ENCODE measurements at regions not wholly inside any gene's neighbourhood (a gene's known extent, or its start where the extent isn't known, plus 50 kb on each side); places are given as distances from the start of the nearest gene placed in this dataset.

- DNase-seq (ENCODE audit: extremely low spot score) = no peak
- TF ChIP-seq FOXA1 (IDR thresholded peaks at IDR 0.05) = no peak
- TF ChIP-seq ZNF384 (IDR thresholded peaks at IDR 0.05) = 0 out of 2 replicates have a peak, but pooled peaks have one; percentile 25
- no peak for TF ChIP-seq ARNT (IDR thresholded peaks at IDR 0.05)
- CTCF ChIA-PET = interaction anchor here (0.6 to 1.6 kb wide), 7 partner anchors 14 to 1999 kb away, joined by 3 to 7 read pairs (median 3); no protein-coding TSS in a partner anchor
- POLR2A ChIA-PET = no interaction called here
These were observed 140.9 kb downstream of the RNF144B start for GRCh38 chr6:18527836-18528743.

DNA sequence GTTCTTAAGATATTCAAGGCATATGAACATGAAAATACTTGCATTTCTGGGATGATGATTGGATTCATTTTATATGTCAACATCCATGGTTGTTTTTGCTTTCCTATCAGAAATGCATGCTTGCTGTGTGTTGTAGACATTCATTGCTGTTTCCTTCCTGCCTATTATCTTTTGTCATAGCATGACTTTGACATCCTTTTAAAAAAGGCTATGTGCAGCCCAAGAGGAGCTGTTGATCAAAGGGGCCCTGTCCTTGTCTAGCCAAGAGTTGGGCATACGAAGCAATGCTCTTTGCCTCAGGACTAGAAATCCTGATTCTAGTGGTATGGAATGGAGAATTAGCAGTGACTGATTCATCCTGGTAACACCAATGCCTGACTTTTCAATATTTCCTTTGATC, 143.1 kb downstream of the RNF144B start:
- no peak for TF ChIP-seq ARNT (IDR thresholded peaks at IDR 0.05)
- TF ChIP-seq L3MBTL2 (conservative IDR thresholded peaks at IDR 0.05) = no peak
- TF ChIP-seq ZNF384 (IDR thresholded peaks at IDR 0.05) = no peak
- TF ChIP-seq LEF1 (IDR thresholded peaks at IDR 0.05; ENCODE audit: borderline replicate concordance) = no peak
- no peak for TF ChIP-seq FOXK2 (IDR thresholded peaks at IDR 0.05)
- TF ChIP-seq TARDBP (IDR thresholded peaks at IDR 0.05) = no peak
- TF ChIP-seq FOXA1 (IDR thresholded peaks at IDR 0.05) = no peak
- no peak for TF ChIP-seq SUZ12 (IDR thresholded peaks at IDR 0.05)
- TF ChIP-seq HDGF (IDR thresholded peaks at IDR 0.05; ENCODE audit: borderline replicate concordance) = no peak
- TF ChIP-seq ELF4 (IDR thresholded peaks at IDR 0.05) = no peak
- no peak for TF ChIP-seq NFRKB (IDR thresholded peaks at IDR 0.05)
- TF ChIP-seq CTBP1 (IDR thresholded peaks at IDR 0.05; ENCODE audit: borderline replicate concordance) = no peak
- no peak for TF ChIP-seq SP1 (IDR thresholded peaks at IDR 0.05)
- TF ChIP-seq BHLHE40 (IDR thresholded peaks at IDR 0.05; ENCODE audit: borderline replicate concordance) = no peak
- TF ChIP-seq PKNOX1 (IDR thresholded peaks at IDR 0.05) = no peak
- no peak for TF ChIP-seq FOXM1 (IDR thresholded peaks at IDR 0.05; ENCODE audit: borderline replicate concordance)
- ChIA-PET CTCF (no interaction called here), POLR2A (no interaction called here)
- no peak for DNase-seq (ENCODE audit: extremely low spot score)

DNA sequence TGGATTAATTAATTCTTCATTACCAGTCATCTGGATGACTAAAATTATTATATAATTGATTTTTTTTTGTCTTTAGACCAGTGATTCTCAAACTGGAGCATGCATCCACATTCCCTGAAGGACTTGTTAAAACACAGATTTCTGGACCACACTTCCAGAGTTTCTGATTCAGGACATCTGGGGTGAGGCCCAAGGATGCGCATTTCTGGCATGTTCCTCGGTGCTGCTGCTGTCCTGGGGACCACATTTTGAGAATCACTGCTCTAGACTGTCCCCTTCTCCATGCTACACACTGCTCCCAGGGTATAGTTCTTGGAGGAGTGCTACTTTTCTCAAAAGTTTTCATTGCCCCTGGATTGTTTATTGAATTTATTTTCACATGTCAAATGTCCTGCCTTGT, 145.0 kb downstream of the RNF144B start:
- CTCF ChIA-PET = no interaction called here

DNA sequence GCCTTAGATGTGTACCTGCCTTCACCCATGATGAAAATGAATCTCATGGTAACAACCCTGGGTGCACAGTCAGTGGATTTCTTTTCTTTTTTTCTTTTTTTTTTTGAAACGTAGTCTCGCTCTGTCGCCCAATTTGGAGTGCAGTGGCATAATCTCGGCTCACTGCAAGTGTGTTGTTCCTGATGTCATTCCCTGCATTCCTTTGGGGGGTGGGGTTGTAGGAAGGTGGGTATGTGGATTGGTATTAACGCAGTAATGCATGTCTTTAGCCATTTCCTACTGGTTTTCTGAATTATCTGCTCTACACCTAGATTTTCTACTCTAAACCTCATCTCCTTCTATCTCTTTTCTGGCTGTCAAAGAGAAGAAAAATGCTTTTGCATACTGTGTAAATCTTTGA, 146.6 kb downstream of the RNF144B start:
- POLR2A ChIA-PET = no interaction called here
- CTCF ChIA-PET = no interaction called here
- TF ChIP-seq NFRKB (IDR thresholded peaks at IDR 0.05) (no peak), ZNF384 (IDR thresholded peaks at IDR 0.05) (no peak), LEF1 (IDR thresholded peaks at IDR 0.05; ENCODE audit: borderline replicate concordance) (no peak), TARDBP (IDR thresholded peaks at IDR 0.05) (no peak), L3MBTL2 (conservative IDR thresholded peaks at IDR 0.05) (no peak), FOXM1 (IDR thresholded peaks at IDR 0.05; ENCODE audit: borderline replicate concordance) (no peak), ELF4 (IDR thresholded peaks at IDR 0.05) (no peak), SP1 (IDR thresholded peaks at IDR 0.05) (no peak), FOXK2 (IDR thresholded peaks at IDR 0.05) (no peak), FOXA1 (IDR thresholded peaks at IDR 0.05) (no peak), SUZ12 (IDR thresholded peaks at IDR 0.05) (no peak), HDGF (IDR thresholded peaks at IDR 0.05; ENCODE audit: borderline replicate concordance) (no peak)
- no peak for DNase-seq (ENCODE audit: extremely low spot score)

More for the DNA sequence above, 145.0 kb downstream of the RNF144B start:
- POLR2A ChIA-PET = no interaction called here
- no peak for DNase-seq (ENCODE audit: extremely low spot score)
- no peak for TF ChIP-seq LEF1 (IDR thresholded peaks at IDR 0.05; ENCODE audit: borderline replicate concordance)
- TF ChIP-seq PKNOX1 (IDR thresholded peaks at IDR 0.05) = no peak
- no peak for TF ChIP-seq ZNF384 (IDR thresholded peaks at IDR 0.05)
- no peak for TF ChIP-seq NFRKB (IDR thresholded peaks at IDR 0.05)
- no peak for TF ChIP-seq TARDBP (IDR thresholded peaks at IDR 0.05)
- no peak for TF ChIP-seq FOXA1 (IDR thresholded peaks at IDR 0.05)
- TF ChIP-seq FOXK2 (IDR thresholded peaks at IDR 0.05) = no peak
- no peak for TF ChIP-seq HDGF (IDR thresholded peaks at IDR 0.05; ENCODE audit: borderline replicate concordance)
- no peak for TF ChIP-seq CTBP1 (IDR thresholded peaks at IDR 0.05; ENCODE audit: borderline replicate concordance)
- TF ChIP-seq FOXM1 (IDR thresholded peaks at IDR 0.05; ENCODE audit: borderline replicate concordance) = no peak
- TF ChIP-seq SP1 (IDR thresholded peaks at IDR 0.05) = no peak
- no peak for TF ChIP-seq ARNT (IDR thresholded peaks at IDR 0.05)
- no peak for TF ChIP-seq BHLHE40 (IDR thresholded peaks at IDR 0.05; ENCODE audit: borderline replicate concordance)
- no peak for TF ChIP-seq ELF4 (IDR thresholded peaks at IDR 0.05)
- TF ChIP-seq SUZ12 (IDR thresholded peaks at IDR 0.05) = no peak
- TF ChIP-seq L3MBTL2 (conservative IDR thresholded peaks at IDR 0.05) = no peak

- CTCF ChIA-PET = no interaction called here
- TF ChIP-seq LEF1 (IDR thresholded peaks at IDR 0.05; ENCODE audit: borderline replicate concordance) (no peak), FOXM1 (IDR thresholded peaks at IDR 0.05; ENCODE audit: borderline replicate concordance) (no peak), PKNOX1 (IDR thresholded peaks at IDR 0.05) (no peak), BHLHE40 (IDR thresholded peaks at IDR 0.05; ENCODE audit: borderline replicate concordance) (no peak), L3MBTL2 (conservative IDR thresholded peaks at IDR 0.05) (no peak), HDGF (IDR thresholded peaks at IDR 0.05; ENCODE audit: borderline replicate concordance) (no peak), ARNT (IDR thresholded peaks at IDR 0.05) (no peak), SUZ12 (IDR thresholded peaks at IDR 0.05) (no peak), CTBP1 (IDR thresholded peaks at IDR 0.05; ENCODE audit: borderline replicate concordance) (no peak), ELF4 (IDR thresholded peaks at IDR 0.05) (no peak), ZNF384 (IDR thresholded peaks at IDR 0.05) (no peak), FOXA1 (IDR thresholded peaks at IDR 0.05) (no peak), SP1 (IDR thresholded peaks at IDR 0.05) (no peak), FOXK2 (IDR thresholded peaks at IDR 0.05) (no peak), NFRKB (IDR thresholded peaks at IDR 0.05) (no peak), TARDBP (IDR thresholded peaks at IDR 0.05) (no peak)
- DNase-seq (ENCODE audit: extremely low spot score) = no peak
These were observed 149.5 kb downstream of the RNF144B start for GRCh38 chr6:18536591-18537055.

More at GRCh38 chr6:18536591-18537055, 149.5 kb downstream of the RNF144B start:
- POLR2A ChIA-PET = no interaction called here

Measured in HEK293T (cell line).